Mucosa of rectum (tissue), 2 donors: ENCODE measurements at regions not wholly inside any gene's neighbourhood (a gene's known extent, or its start where the extent isn't known, plus 50 kb on each side); places are given as distances from the start of the nearest gene placed in this dataset.

Source experiments
- H3K27ac ChIP-seq, 2 donors: one replicate each; pipeline ENCODE4 v1.7.0; 2013; ENCODE audit warnings: inconsistent platforms in 2 of 2, low read depth in 2 of 2, low read length in 2 of 2
- H3K27me3 ChIP-seq, 2 donors: one replicate each; pipeline ENCODE4 v1.7.0; 2013; ENCODE audit warnings: low read length in 2 of 2; ENCODE audit not compliant: control insufficient read depth in 2 of 2, insufficient read depth in 2 of 2
- H3K36me3 ChIP-seq, 2 donors: one replicate each; pipeline ENCODE4 v1.7.0; 2013; ENCODE audit warnings: low read length in 2 of 2; ENCODE audit not compliant: control insufficient read depth in 2 of 2, insufficient read depth in 2 of 2
- H3K4me1 ChIP-seq, 2 donors: one replicate each; pipeline ENCODE4 v1.7.0; 2013; ENCODE audit warnings: low read length in 2 of 2, mild to moderate bottlenecking in 1 of 2; ENCODE audit not compliant: control insufficient read depth in 2 of 2, insufficient read depth in 2 of 2
- H3K4me3 ChIP-seq, 2 donors: one replicate each; pipeline ENCODE4 v1.7.0; 2013; ENCODE audit warnings: low read length in 2 of 2
- H3K9ac ChIP-seq, 2 donors: one replicate each; pipeline ENCODE4 v1.7.0; 2013; ENCODE audit warnings: low read length in 2 of 2, low read depth in 1 of 2, mild to moderate bottlenecking in 1 of 2
- H3K9me3 ChIP-seq, 2 donors: one replicate each; pipeline ENCODE4 v1.7.0; 2013; ENCODE audit warnings: low read length in 2 of 2; ENCODE audit not compliant: control insufficient read depth in 2 of 2
- donor health status: healthy.
- donor health status: Normal muscosa, but diverticular disease.

- H3K4me3 ChIP-seq: no peak overlapping the region
- no peaks in the 10 kb centered on the region for H3K36me3 ChIP-seq
- no peak overlapping the region for H3K27ac ChIP-seq
- H3K4me1 ChIP-seq: no peaks in the 10 kb centered on the region
- no peaks in the 10 kb centered on the region for H3K27me3 ChIP-seq
- H3K9ac ChIP-seq: no peak overlapping the region
- no peaks in the 10 kb centered on the region for H3K9me3 ChIP-seq
Measured at GRCh38 chr1:187396929-187397796, 568.4 kb downstream of the PLA2G4A start.

GRCh38 chr1:187408212-187409004 lies 579.7 kb downstream of the PLA2G4A start:
- H3K4me3 ChIP-seq: no peak overlapping the region
- no peaks in the 10 kb centered on the region for H3K27me3 ChIP-seq
- H3K36me3 ChIP-seq: no peaks in the 10 kb centered on the region
- H3K9ac ChIP-seq: no peak overlapping the region
- H3K27ac ChIP-seq: no peak overlapping the region
- no peaks in the 10 kb centered on the region for H3K9me3 ChIP-seq
- H3K4me1 ChIP-seq: no peaks in the 10 kb centered on the region

GRCh38 chr1:187409341-187409740 lies 580.6 kb downstream of the PLA2G4A start:
- H3K4me1 ChIP-seq: no peaks in the 10 kb centered on the region
- H3K36me3 ChIP-seq: no peaks in the 10 kb centered on the region
- no peak overlapping the region for H3K4me3 ChIP-seq
- H3K9me3 ChIP-seq: no peaks in the 10 kb centered on the region
- H3K27ac ChIP-seq: no peak overlapping the region
- H3K27me3 ChIP-seq: no peaks in the 10 kb centered on the region
- no peak overlapping the region for H3K9ac ChIP-seq

- no peak overlapping the region for H3K4me3 ChIP-seq
- no peaks in the 10 kb centered on the region for H3K36me3 ChIP-seq
- H3K27ac ChIP-seq: no peak overlapping the region
- no peak overlapping the region for H3K9ac ChIP-seq
- H3K27me3 ChIP-seq: no peaks in the 10 kb centered on the region
- H3K9me3 ChIP-seq: no peaks in the 10 kb centered on the region
- no peaks in the 10 kb centered on the region for H3K4me1 ChIP-seq
Measured at GRCh38 chr1:187411118-187411517, 582.4 kb downstream of the PLA2G4A start.

GRCh38 chr1:187413405-187414169 lies 584.8 kb downstream of the PLA2G4A start:
- Histone ChIP-seq H3K4me3 (no peak overlapping the region), H3K9ac (no peak overlapping the region), H3K36me3 (no peaks in the 10 kb centered on the region), H3K27me3 (no peaks in the 10 kb centered on the region), H3K4me1 (no peaks in the 10 kb centered on the region), H3K9me3 (no peaks in the 10 kb centered on the region), H3K27ac (no peak overlapping the region)

GRCh38 chr1:187415065-187415464 lies 586.3 kb downstream of the PLA2G4A start:
- no peak overlapping the region for H3K4me3 ChIP-seq
- no peak overlapping the region for H3K27ac ChIP-seq
- H3K9me3 ChIP-seq: no peaks in the 10 kb centered on the region
- no peak overlapping the region for H3K9ac ChIP-seq
- H3K4me1 ChIP-seq: no peaks in the 10 kb centered on the region
- no peaks in the 10 kb centered on the region for H3K27me3 ChIP-seq
- H3K36me3 ChIP-seq: no peaks in the 10 kb centered on the region

- no peak overlapping the region for H3K9ac ChIP-seq
- H3K27ac ChIP-seq: no peak overlapping the region
- H3K4me1 ChIP-seq: no peaks in the 10 kb centered on the region
- H3K9me3 ChIP-seq: no peaks in the 10 kb centered on the region
- H3K36me3 ChIP-seq: no peaks in the 10 kb centered on the region
- H3K27me3 ChIP-seq: no peaks in the 10 kb centered on the region
- H3K4me3 ChIP-seq: no peak overlapping the region
Measured at GRCh38 chr1:187417520-187417919, 588.8 kb downstream of the PLA2G4A start.

- Histone ChIP-seq H3K36me3 (no peaks in the 10 kb centered on the region), H3K27me3 (no peaks in the 10 kb centered on the region), H3K9me3 (no peaks in the 10 kb centered on the region), H3K27ac (no peak overlapping the region), H3K9ac (no peak overlapping the region), H3K4me3 (no peak overlapping the region), H3K4me1 (no peaks in the 10 kb centered on the region)
Measured at GRCh38 chr1:187433598-187433997, 604.8 kb downstream of the PLA2G4A start.

GRCh38 chr1:187442603-187443002 lies 613.9 kb downstream of the PLA2G4A start:
- no peaks in the 10 kb centered on the region for H3K9me3 ChIP-seq
- no peaks in the 10 kb centered on the region for H3K27me3 ChIP-seq
- no peaks in the 10 kb centered on the region for H3K4me1 ChIP-seq
- no peak overlapping the region for H3K27ac ChIP-seq
- no peaks in the 10 kb centered on the region for H3K36me3 ChIP-seq
- H3K9ac ChIP-seq: no peak overlapping the region
- no peak overlapping the region for H3K4me3 ChIP-seq

GRCh38 chr1:187443939-187444338 lies 615.2 kb downstream of the PLA2G4A start:
- H3K27ac ChIP-seq: no peak overlapping the region

More at GRCh38 chr1:187443939-187444338, 615.2 kb downstream of the PLA2G4A start:
- Histone ChIP-seq H3K36me3 (no peaks in the 10 kb centered on the region), H3K4me3 (no peak overlapping the region), H3K9ac (no peak overlapping the region), H3K27me3 (no peaks in the 10 kb centered on the region), H3K9me3 (no peaks in the 10 kb centered on the region), H3K4me1 (no peaks in the 10 kb centered on the region)
